Lower lobe of right lung (tissue), 2 donors: ENCODE measurements at regions not wholly inside any gene's neighbourhood (a gene's known extent, or its start where the extent isn't known, plus 50 kb on each side); places are given as distances from the start of the nearest gene placed in this dataset.

Experiments used
- ATAC-seq, 2 donors: fragments of 200-7000 bp; cut with Tn5 transposase; one replicate each; pipeline ENCODE4 v1.9.1; 2020 to 2022; ENCODE audit warnings: mild to moderate bottlenecking in 2 of 2, moderate library complexity in 2 of 2
- DNase-seq: peaks from one replicate; pipeline ENCODE4 v3.0.0-alpha.2; 2020
- H3K27ac ChIP-seq: fragments of 200-600 bp; one replicate; pipeline ENCODE4 v1.8.0; 2022
- H3K27me3 ChIP-seq: fragments of 200-600 bp; one replicate; pipeline ENCODE4 v1.8.0; 2022; ENCODE audit warnings: low read depth
- H3K36me3 ChIP-seq: fragments of 200-600 bp; one replicate; pipeline ENCODE4 v1.8.0; 2022; ENCODE audit warnings: mild to moderate bottlenecking
- H3K4me1 ChIP-seq: fragments of 200-600 bp; one replicate; pipeline ENCODE4 v1.8.0; 2022
- H3K4me3 ChIP-seq: fragments of 200-600 bp; one replicate; pipeline ENCODE4 v1.8.0; 2022; ENCODE audit warnings: mild to moderate bottlenecking
- H3K9me3 ChIP-seq: fragments of 200-600 bp; one replicate; pipeline ENCODE4 v1.8.0; 2022
- CTCF ChIP-seq: fragments of 200-600 bp; IDR thresholded peaks from one replicate; pipeline ENCODE4 v1.8.0; 2022; ENCODE audit warnings: antibody characterized with exemption, mild to moderate bottlenecking
- intact Hi-C: fragments of 100-400 bp; cut with DNase I; formaldehyde crosslinking; loops from one replicate; pipeline ENCODE4 v1.11.0; 2022
- donor health status: DM: no; HTN: yes; CAD: no; lungs with severe emphysema.

DNA sequence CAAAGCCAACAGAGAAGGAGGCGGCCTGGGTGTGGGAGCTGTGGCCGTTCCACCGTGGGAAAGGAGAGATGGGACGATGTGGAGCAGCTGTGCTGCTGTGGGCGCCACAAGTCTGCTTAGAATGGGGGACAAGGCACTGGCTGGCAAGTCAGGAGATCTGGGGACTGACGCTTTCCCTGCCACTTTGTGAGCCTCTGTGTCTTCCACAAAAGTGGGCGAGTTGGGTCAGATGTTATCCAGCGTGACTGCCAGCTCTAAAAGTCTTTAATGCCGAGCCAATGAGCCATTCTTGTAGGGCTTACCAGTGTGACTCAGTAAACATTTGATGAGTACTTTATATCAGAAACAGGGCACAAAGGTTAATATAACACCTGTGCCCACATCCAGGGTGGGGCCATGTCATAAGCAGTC, 113.6 kb upstream of the MGAT5 start:
- no peaks in the 10 kb centered on the region for H3K9me3 ChIP-seq
- no peaks in the 10 kb centered on the region for H3K27me3 ChIP-seq
- intact Hi-C loops = no loop called here
- H3K27ac ChIP-seq = no peak overlapping the region
- no peaks in the 10 kb centered on the region for H3K36me3 ChIP-seq
- H3K4me1 ChIP-seq = peaks cover 62% of the 10 kb centered on the region
- no peak overlapping the region for H3K4me3 ChIP-seq
- TF ChIP-seq CTCF = no peak
- no peak for DNase-seq
- ATAC-seq = peak; percentile 23 to 47

- intact Hi-C loops = no loop called here
- Histone ChIP-seq H3K36me3 (no peaks in the 10 kb centered on the region), H3K4me1 (peaks cover 52% of the 10 kb centered on the region), H3K4me3 (no peak overlapping the region), H3K27ac (no peak overlapping the region), H3K27me3 (no peaks in the 10 kb centered on the region), H3K9me3 (no peaks in the 10 kb centered on the region)
- no peak for DNase-seq
- ATAC-seq = no peak
- no peak for TF ChIP-seq CTCF
Measured at GRCh38 chr2:134141598-134142340, 112.1 kb upstream of the MGAT5 start.

DNA sequence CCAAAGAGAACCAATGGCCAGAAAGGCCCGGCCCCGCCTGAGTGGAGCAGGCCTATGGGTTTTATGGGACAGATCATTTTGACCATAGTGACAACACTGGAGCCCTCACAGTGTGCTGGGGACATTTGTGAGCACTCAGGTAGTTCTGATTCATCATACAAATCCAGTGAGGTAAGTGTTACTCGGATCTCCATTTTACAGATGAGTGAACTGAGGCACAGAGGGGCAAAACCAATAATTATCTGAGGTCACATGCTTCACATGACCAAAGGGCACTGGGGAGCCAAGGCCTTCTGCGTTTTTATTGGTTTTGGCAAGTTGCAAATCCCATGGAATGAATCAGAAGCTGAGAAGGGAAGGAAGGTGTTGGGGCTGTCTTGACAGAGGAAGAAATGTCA, 111.5 kb upstream of the MGAT5 start:
- no peak overlapping the region for H3K27ac ChIP-seq
- H3K27me3 ChIP-seq = no peaks in the 10 kb centered on the region
- no peak for DNase-seq
- intact Hi-C loops = no loop called here
- no peaks in the 10 kb centered on the region for H3K9me3 ChIP-seq
- ATAC-seq = no peak
- no peak for TF ChIP-seq CTCF
- no peak overlapping the region for H3K4me3 ChIP-seq
- H3K36me3 ChIP-seq = no peaks in the 10 kb centered on the region
- peaks cover 46% of the 10 kb centered on the region for H3K4me1 ChIP-seq

- DNase-seq = no peak
- Histone ChIP-seq H3K9me3 (no peaks in the 10 kb centered on the region), H3K27me3 (no peaks in the 10 kb centered on the region), H3K27ac (no peak overlapping the region), H3K4me3 (no peak overlapping the region), H3K4me1 (peaks cover 40% of the 10 kb centered on the region), H3K36me3 (no peaks in the 10 kb centered on the region)
- intact Hi-C loops = no loop called here
- TF ChIP-seq CTCF = no peak
- ATAC-seq = no peak
Measured at GRCh38 chr2:134142903-134143302, 111.0 kb upstream of the MGAT5 start.

DNA sequence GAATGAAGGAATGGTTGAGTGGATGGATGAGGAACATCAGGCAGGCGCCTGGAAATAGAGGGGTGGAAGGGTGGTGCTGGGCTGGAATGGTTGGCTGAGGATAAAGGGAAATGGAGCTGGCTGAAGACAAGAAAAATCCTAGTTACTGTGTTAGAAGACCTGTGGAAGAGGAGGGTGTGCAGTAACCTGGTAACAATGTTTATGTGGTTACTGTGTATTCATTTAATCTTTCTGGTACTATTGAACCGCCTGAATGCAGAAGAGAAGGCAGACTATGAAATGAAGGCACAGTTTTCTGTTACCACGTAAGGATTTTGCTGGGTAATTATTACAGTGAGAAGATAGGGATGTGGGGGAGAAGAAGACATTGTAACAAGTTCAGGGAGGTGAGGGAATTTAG, 110.3 kb upstream of the MGAT5 start:
- no peaks in the 10 kb centered on the region for H3K9me3 ChIP-seq
- no peak overlapping the region for H3K27ac ChIP-seq
- DNase-seq (no peak), ATAC-seq (no peak)
- no peak for TF ChIP-seq CTCF
- H3K27me3 ChIP-seq = no peaks in the 10 kb centered on the region
- intact Hi-C loops = no loop called here
- H3K4me3 ChIP-seq = no peak overlapping the region
- H3K4me1 ChIP-seq = peaks cover 34% of the 10 kb centered on the region
- no peaks in the 10 kb centered on the region for H3K36me3 ChIP-seq
